Transverse colon (tissue), 4 donors: ENCODE measurements at regions not wholly inside any gene's neighbourhood (a gene's known extent, or its start where the extent isn't known, plus 50 kb on each side); places are given as distances from the start of the nearest gene placed in this dataset.
"Not testable (repeated sequence)": the region's sequence is repeated elsewhere in the genome, so short reads cannot be mapped to it uniquely, and the experiment has no call there.

Experiments used
- DNase-seq: peaks from one replicate; pipeline ENCODE4 v3.0.0-alpha.2; 2019
- H3K27ac ChIP-seq, 4 donors: fragments of 200-600 bp; sonication (generic); 2 replicates each; pipeline ENCODE4 v1.5.1; 2016 to 2018; ENCODE audit warnings: inconsistent platforms in 4 of 4
- H3K27me3 ChIP-seq: fragments of 200-600 bp; sonication (generic); 2 replicates; pipeline ENCODE4 v1.5.1; 2017; ENCODE audit warnings: inconsistent platforms
- H3K36me3 ChIP-seq, 4 donors: fragments of 200-600 bp; sonication (generic); 2 replicates each; pipeline ENCODE4 v1.5.1; 2017 to 2019; ENCODE audit warnings: inconsistent platforms in 4 of 4
- H3K4me1 ChIP-seq, 4 donors: fragments of 200-600 bp; sonication (generic); 2 replicates each; pipeline ENCODE4 v1.5.1; 2017 to 2020; ENCODE audit warnings: inconsistent platforms in 4 of 4
- H3K4me3 ChIP-seq, 4 donors: fragments of 200-600 bp; sonication (generic); 1 replicate in 1 of 4; 2 replicates in 3 of 4; pipeline versions ENCODE4 v1.5.1 to v1.6.1; 2017 to 2019; ENCODE audit warnings: inconsistent platforms in 4 of 4
- H3K9me3 ChIP-seq, 2 donors: fragments of 200-600 bp; sonication (generic); 2 replicates each; pipeline ENCODE4 v1.5.1; 2017 to 2019; ENCODE audit warnings: inconsistent platforms in 2 of 2
- CTCF ChIP-seq, 5 experiments: fragments of 200-600 bp in 3 of 5; fragments of 450-650 bp in 2 of 5; sonication (generic) in 3 of 5; IDR thresholded peaks; 1 replicate in 2 of 5; 2 replicates in 3 of 5; pipeline ENCODE4 v1.5.1; 2016 to 2017; ENCODE audit warnings: antibody characterized with exemption in 5 of 5, inconsistent platforms in 3 of 5, mild to moderate bottlenecking in 2 of 5, moderate library complexity in 1 of 5
- EP300 ChIP-seq: sonication (generic); formaldehyde crosslinking; IDR thresholded peaks from one replicate; pipeline ENCODE4 v1.6.1; 2017; ENCODE audit warnings: antibody characterized with exemption, low read depth
- POLR2A ChIP-seq: fragments of 450-650 bp; IDR thresholded peaks from one replicate; pipeline ENCODE4 v1.6.1; 2016; ENCODE audit warnings: antibody characterized with exemption, mild to moderate bottlenecking, moderate library complexity
- POLR2AphosphoS5 ChIP-seq, 3 donors: sonication (generic); formaldehyde crosslinking; IDR thresholded peaks; one replicate each; pipeline ENCODE4 v1.6.1; 2016; ENCODE audit warnings: antibody characterized with exemption in 3 of 3
- whole genome bisulfite sequencing, 2 donors: methylation state at CpG; one replicate each; pipeline ENCODE4 v1.1.5; 2018; ENCODE audit warnings: low coverage in 1 of 2; 5-methylcytosine and 5-hydroxymethylcytosine counted together
- in situ Hi-C, 4 donors: fragments of 200-750 bp; cut with MboI; loops; one replicate each; pipeline versions ENCODE4 v1.15.0 to v1.15.1; 2017; ENCODE audit warnings: low sequenced_read_pairs in 3 of 4, low pct_ligation_motif_present in 1 of 4, low pct_unique_long_range_greater_than_20kb in 1 of 4
- intact Hi-C: fragments of 100-400 bp; cut with DNase I; formaldehyde crosslinking; loops from one replicate; pipeline ENCODE4 v1.15.1; 2023; ENCODE audit warnings: low total_unique reads

- in situ Hi-C loops (no loop called here), intact Hi-C loops (no loop called here)
- DNase-seq: no peak
- no peaks in the 10 kb centered on the region for H3K27me3 ChIP-seq
- no peaks in the 10 kb centered on the region for H3K9me3 ChIP-seq
- no peak overlapping the region for H3K27ac ChIP-seq
- TF ChIP-seq EP300: no peak
- TF ChIP-seq POLR2AphosphoS5 (IDR thresholded peaks at IDR 0.05): no peak
- no peak for TF ChIP-seq CTCF (IDR thresholded peaks at IDR 0.05)
- no peak for TF ChIP-seq POLR2A
- no peaks in the 10 kb centered on the region for H3K36me3 ChIP-seq
- no peak overlapping the region for H3K4me3 ChIP-seq
- no peaks in the 10 kb centered on the region for H3K4me1 ChIP-seq
Observed at GRCh38 chr6:92408350-92408749, 1011.0 kb downstream of the EPHA7 start.

GRCh38 chr6:92404281-92404680 lies 1015.1 kb downstream of the EPHA7 start:
- Histone ChIP-seq H3K36me3 (no peaks in the 10 kb centered on the region), H3K4me3 (no peak overlapping the region), H3K4me1 (no peaks in the 10 kb centered on the region), H3K27me3 (no peaks in the 10 kb centered on the region), H3K27ac (no peak overlapping the region), H3K9me3 (no peaks in the 10 kb centered on the region)
- no peak for TF ChIP-seq POLR2A
- intact Hi-C loops: no loop called here
- in situ Hi-C loops: no loop called here
- DNase-seq: no peak
- WGBS, 2 donors: 52 to 69% methylated on average over 2 of the region's 2 CpGs

GRCh38 chr6:92399911-92400310 lies 1019.4 kb downstream of the EPHA7 start:
- no peaks in the 10 kb centered on the region for H3K9me3 ChIP-seq
- no peak overlapping the region for H3K27ac ChIP-seq
- in situ Hi-C loops: no loop called here
- no peaks in the 10 kb centered on the region for H3K27me3 ChIP-seq
- intact Hi-C loops: no loop called here
- TF ChIP-seq CTCF (IDR thresholded peaks at IDR 0.05): no peak
- TF ChIP-seq POLR2A: no peak
- no peak for TF ChIP-seq EP300
- no peak for TF ChIP-seq POLR2AphosphoS5 (IDR thresholded peaks at IDR 0.05)
- no peaks in the 10 kb centered on the region for H3K36me3 ChIP-seq
- H3K4me1 ChIP-seq: no peaks in the 10 kb centered on the region
- 40 to 65% methylated on average over 2 of the region's 2 CpGs for WGBS, 2 donors
- H3K4me3 ChIP-seq: no peak overlapping the region
- DNase-seq: no peak

GRCh38 chr6:92388706-92389105 lies 1030.7 kb downstream of the EPHA7 start:
- H3K27ac ChIP-seq, H3K4me3 ChIP-seq, in situ Hi-C loops, H3K4me1 ChIP-seq, H3K27me3 ChIP-seq, intact Hi-C loops, H3K36me3 ChIP-seq, DNase-seq, H3K9me3 ChIP-seq: not testable (repeated sequence)
- WGBS, 2 donors: 87 to 100% methylated on average over 2 to 8 of the region's 8 CpGs

GRCh38 chr6:92380803-92381601 lies 1038.4 kb downstream of the EPHA7 start:
- DNase-seq: no peak
- no peaks in the 10 kb centered on the region for H3K4me1 ChIP-seq
- no peak overlapping the region for H3K27ac ChIP-seq
- H3K9me3 ChIP-seq: no peaks in the 10 kb centered on the region
- intact Hi-C loops: no loop called here
- no peaks in the 10 kb centered on the region for H3K27me3 ChIP-seq
- 56 to 77% methylated on average over 2 of the region's 2 CpGs for WGBS, 2 donors
- no peak overlapping the region for H3K4me3 ChIP-seq
- in situ Hi-C loops: no loop called here
- no peak for TF ChIP-seq CTCF (IDR thresholded peaks at IDR 0.05)
- no peak for TF ChIP-seq POLR2AphosphoS5 (IDR thresholded peaks at IDR 0.05)
- no peak for TF ChIP-seq POLR2A
- TF ChIP-seq EP300: no peak
- H3K36me3 ChIP-seq: no peaks in the 10 kb centered on the region
